Adrenal gland (tissue), 9 donors: ENCODE measurements at regions not wholly inside any gene's neighbourhood (a gene's known extent, or its start where the extent isn't known, plus 50 kb on each side); places are given as distances from the start of the nearest gene placed in this dataset.

Experiments
- DNase-seq, 7 donors: peaks; one replicate each; pipeline ENCODE4 v3.0.0-alpha.2; 2019 to 2020
- H3K27ac ChIP-seq, 5 donors: fragments of 200-600 bp; sonication (generic) in 4 of 5; 1 replicate in 3 of 5; 2 replicates in 2 of 5; pipeline versions ENCODE4 v1.5.1 to v1.8.0; 2016 to 2020; ENCODE audit warnings: mild to moderate bottlenecking in 1 of 5
- H3K27me3 ChIP-seq: fragments of 200-600 bp; 2 replicates; pipeline ENCODE4 v1.8.0; 2021
- H3K36me3 ChIP-seq, 2 donors: fragments of 200-600 bp; replicated peaks in 1 of 2; 1 replicate in 1 of 2; 2 replicates in 1 of 2; pipeline versions ENCODE4 v1.5.1 to v1.8.0; 2018 to 2022
- H3K4me1 ChIP-seq, 2 donors: fragments of 200-600 bp; replicated peaks in 1 of 2; 1 replicate in 1 of 2; 2 replicates in 1 of 2; pipeline versions ENCODE4 v1.5.1 to v1.8.0; 2018 to 2021
- H3K4me3 ChIP-seq, 4 donors: fragments of 200-600 bp; sonication (generic) in 3 of 4; one replicate each; pipeline ENCODE4 v1.5.1; 2016 to 2018
- H3K9me3 ChIP-seq, 3 donors: fragments of 200-600 bp; sonication (generic) in 1 of 3; replicated peaks in 1 of 3; 1 replicate in 2 of 3; 2 replicates in 1 of 3; pipeline versions ENCODE4 v1.5.1 to v1.8.0; 2016 to 2021
- CTCF ChIP-seq, 6 experiments: fragments of 450-650 bp in 4 of 6; fragments of 200-600 bp in 2 of 6; sonication (generic) in 1 of 6; IDR thresholded peaks; 1 replicate in 5 of 6; 2 replicates in 1 of 6; pipeline versions ENCODE4 v1.5.1 to v1.8.0; 2016 to 2021; ENCODE audit warnings: antibody characterized with exemption in 6 of 6, mild to moderate bottlenecking in 2 of 6, moderate library complexity in 1 of 6
- POLR2A ChIP-seq, 2 donors: fragments of 450-650 bp; IDR thresholded peaks; one replicate each; pipeline ENCODE4 v1.6.1; 2017; ENCODE audit warnings: antibody characterized with exemption in 2 of 2, mild to moderate bottlenecking in 2 of 2, moderate library complexity in 1 of 2
- WGBS, 4 donors: extraction: QIAGEN DNeasy Blood & Tissue Kit in 2 of 4; methylation state at CpG; one replicate each; pipeline versions ENCODE4 v1.1.5 to v1.1.7; 2013 to 2017; 5-methylcytosine and 5-hydroxymethylcytosine counted together
- intact Hi-C, 2 donors: fragments of 100-400 bp; cut with DNase I; formaldehyde crosslinking; loops; one replicate each; pipeline versions ENCODE4 v1.14.1 to v1.15.0; 2022 to 2023
- donor health status: healthy with polysubstance abuse.
- donor health status: Bipolar disorder and iron deficiency.
- donor health status: DM: yes; HTN: yes; CAD: no.
- donor health status: DM: no; HTN: no; CAD: no.
- donor health status: DM: no; HTN: no; CAD: no.

GRCh38 chr18:27847412-27847811, 329.5 kb downstream of the CDH2 start:
- H3K27ac ChIP-seq = no peak overlapping the region
- 65 to 80% (median 71%) methylated on average over 4 of the region's 4 CpGs for WGBS, 4 donors
- no peaks in the 10 kb centered on the region for H3K36me3 ChIP-seq
- intact Hi-C loops = no loop called here
- H3K9me3 ChIP-seq = no peaks in the 10 kb centered on the region
- no peak for TF ChIP-seq CTCF (IDR thresholded peaks at IDR 0.05)
- TF ChIP-seq POLR2A (IDR thresholded peaks at IDR 0.05) = no peak
- no peak overlapping the region for H3K4me3 ChIP-seq
- no peaks in the 10 kb centered on the region for H3K4me1 ChIP-seq
- no peak for DNase-seq
- no peaks in the 10 kb centered on the region for H3K27me3 ChIP-seq

- Histone ChIP-seq H3K36me3 (no peaks in the 10 kb centered on the region), H3K27me3 (no peaks in the 10 kb centered on the region), H3K4me1 (no peaks in the 10 kb centered on the region), H3K9me3 (no peaks in the 10 kb centered on the region), H3K27ac (no peak overlapping the region), H3K4me3 (no peak overlapping the region)
- 75 to 85% (median 79%) methylated on average over 2 of the region's 2 CpGs for WGBS, 4 donors
- no peak for DNase-seq
- no peak for TF ChIP-seq CTCF (IDR thresholded peaks at IDR 0.05)
- no peak for TF ChIP-seq POLR2A (IDR thresholded peaks at IDR 0.05)
- intact Hi-C loops = no loop called here
Observed at GRCh38 chr18:27845897-27846296, 331.0 kb downstream of the CDH2 start.

- Histone ChIP-seq H3K36me3 (no peaks in the 10 kb centered on the region), H3K4me3 (no peak overlapping the region), H3K27ac (no peak overlapping the region), H3K4me1 (no peaks in the 10 kb centered on the region), H3K27me3 (no peaks in the 10 kb centered on the region), H3K9me3 (no peaks in the 10 kb centered on the region)
- intact Hi-C loops = no loop called here
- no peak for TF ChIP-seq CTCF (IDR thresholded peaks at IDR 0.05)
- no peak for TF ChIP-seq POLR2A (IDR thresholded peaks at IDR 0.05)
- 21 to 26% (median 26%) methylated on average over 2 to 3 of the region's 3 CpGs for WGBS, 4 donors
- no peak for DNase-seq
Observed at GRCh38 chr18:27843783-27844777, 332.9 kb downstream of the CDH2 start.

GRCh38 chr18:27839141-27839540, 337.8 kb downstream of the CDH2 start:
- TF ChIP-seq CTCF (IDR thresholded peaks at IDR 0.05) = no peak
- TF ChIP-seq POLR2A (IDR thresholded peaks at IDR 0.05) = no peak
- no peak for DNase-seq
- WGBS, 4 donors = 27 to 59% (median 42%) methylated on average over 2 of the region's 2 CpGs
- Histone ChIP-seq H3K9me3 (no peaks in the 10 kb centered on the region), H3K4me3 (no peak overlapping the region), H3K27me3 (no peaks in the 10 kb centered on the region), H3K36me3 (no peaks in the 10 kb centered on the region), H3K4me1 (no peaks in the 10 kb centered on the region), H3K27ac (no peak overlapping the region)
- intact Hi-C loops = no loop called here
